HEK293 (cell line): ENCODE measurements at regions not wholly inside any gene's neighbourhood (a gene's known extent, or its start where the extent isn't known, plus 50 kb on each side); places are given as distances from the start of the nearest gene placed in this dataset.

Experiments used
- SP2 ChIP-seq: fragments of 450-650 bp; formaldehyde crosslinking; IDR thresholded peaks from 2 replicates; pipeline ENCODE4 v1.5.1; 2016; ENCODE audit warnings: missing biosample characterization, missing genetic modification characterization
- ZBTB21 ChIP-seq: fragments of 450-650 bp; formaldehyde crosslinking; IDR thresholded peaks from 2 replicates; pipeline ENCODE4 v1.5.1; 2017; ENCODE audit warnings: missing biosample characterization, missing genetic modification characterization
- ZBTB44 ChIP-seq: fragments of 450-650 bp; IDR thresholded peaks from 2 replicates; pipeline ENCODE4 v1.5.1; 2018; ENCODE audit warnings: missing biosample characterization, mild to moderate bottlenecking, missing genetic modification characterization
- ZBTB49 ChIP-seq: fragments of 450-650 bp; formaldehyde crosslinking; IDR thresholded peaks from 2 replicates; pipeline ENCODE4 v1.5.1; 2016; ENCODE audit warnings: missing biosample characterization, missing genetic modification characterization, low read depth
- ZNF24 ChIP-seq: fragments of 450-650 bp; formaldehyde crosslinking; IDR thresholded peaks from 2 replicates; pipeline ENCODE4 v1.5.1; 2016; ENCODE audit warnings: missing biosample characterization, missing genetic modification characterization
- TF ChIP-seq, protein P1 (sequence below): fragments of 450-650 bp; formaldehyde crosslinking; IDR thresholded peaks from 2 replicates; pipeline ENCODE4 v1.5.1; 2016; ENCODE audit warnings: missing biosample characterization, missing genetic modification characterization

- TF ChIP-seq, protein P1, sequence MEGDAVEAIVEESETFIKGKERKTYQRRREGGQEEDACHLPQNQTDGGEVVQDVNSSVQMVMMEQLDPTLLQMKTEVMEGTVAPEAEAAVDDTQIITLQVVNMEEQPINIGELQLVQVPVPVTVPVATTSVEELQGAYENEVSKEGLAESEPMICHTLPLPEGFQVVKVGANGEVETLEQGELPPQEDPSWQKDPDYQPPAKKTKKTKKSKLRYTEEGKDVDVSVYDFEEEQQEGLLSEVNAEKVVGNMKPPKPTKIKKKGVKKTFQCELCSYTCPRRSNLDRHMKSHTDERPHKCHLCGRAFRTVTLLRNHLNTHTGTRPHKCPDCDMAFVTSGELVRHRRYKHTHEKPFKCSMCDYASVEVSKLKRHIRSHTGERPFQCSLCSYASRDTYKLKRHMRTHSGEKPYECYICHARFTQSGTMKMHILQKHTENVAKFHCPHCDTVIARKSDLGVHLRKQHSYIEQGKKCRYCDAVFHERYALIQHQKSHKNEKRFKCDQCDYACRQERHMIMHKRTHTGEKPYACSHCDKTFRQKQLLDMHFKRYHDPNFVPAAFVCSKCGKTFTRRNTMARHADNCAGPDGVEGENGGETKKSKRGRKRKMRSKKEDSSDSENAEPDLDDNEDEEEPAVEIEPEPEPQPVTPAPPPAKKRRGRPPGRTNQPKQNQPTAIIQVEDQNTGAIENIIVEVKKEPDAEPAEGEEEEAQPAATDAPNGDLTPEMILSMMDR = no peak
- TF ChIP-seq SP2 (tag by site-specific recombination) (no peak), ZNF24 (tag by site-specific recombination) (no peak), ZBTB21 (tag by site-specific recombination) (no peak), ZBTB49 (no peak), ZBTB44 (tag by site-specific recombination) (no peak)
Observed at GRCh38 chr4:140809676-140810075, 53.5 kb upstream of the TBC1D9 start.
